PC-3 (cell line): ENCODE measurements at regions not wholly inside any gene's neighbourhood (a gene's known extent, or its start where the extent isn't known, plus 50 kb on each side); places are given as distances from the start of the nearest gene placed in this dataset.

Source experiments
- ATAC-seq: fragments of 200-7000 bp; cut with Tn5 transposase; 2 replicates; pipeline ENCODE4 v1.9.1; 2020; ENCODE audit warnings: mild to moderate bottlenecking, moderate library complexity
- BruUV-seq: library from RNA; stranded (reverse); fragments of 400-500 nt; replicated peaks from 2 replicates; lab custom pipeline; 2021; lab: Mats Ljungman, UMichigan
- CTCF ChIA-PET: fragments of 300-600 bp; sonication (Branson Sonifier 250); formaldehyde crosslinking; loops from one replicate; lab custom pipeline; 2022; ENCODE audit warnings: antibody characterized with exemption; lab: Charles Lee
- POLR2A ChIA-PET: fragments of 300-600 bp; sonication (Branson Sonifier 250); formaldehyde crosslinking; loops from one replicate; lab custom pipeline; 2022; ENCODE audit warnings: antibody characterized with exemption; ENCODE audit not compliant: unreplicated experiment; lab: Charles Lee
- DNase-seq: peaks from one replicate; pipeline ENCODE4 v3.0.0-alpha.2; 2015
- H2AFZ ChIP-seq: fragments of 300-600 bp; sonication (generic); 2 replicates; pipeline ENCODE4 v1.6.0; 2016; ENCODE audit warnings: antibody characterized with exemption, low read length
- H3F3A ChIP-seq: fragments of 300-600 bp; sonication (generic); one replicate; pipeline ENCODE4 v1.6.0; 2017; ENCODE audit warnings: antibody characterized with exemption, low read length, control low read depth, mild to moderate bottlenecking; ENCODE audit not compliant: unreplicated experiment
- H3K27ac ChIP-seq: fragments of 300-600 bp; sonication (generic); 2 replicates; pipeline ENCODE4 v1.5.1; 2016; ENCODE audit warnings: mild to moderate bottlenecking, low read length
- H3K27me3 ChIP-seq: fragments of 300-600 bp; sonication (generic); 2 replicates; pipeline ENCODE4 v1.6.1; 2016; ENCODE audit warnings: low read length, mixed read lengths
- H3K36me3 ChIP-seq: fragments of 300-600 bp; sonication (generic); 2 replicates; pipeline ENCODE4 v1.6.1; 2016; ENCODE audit warnings: low read depth, mixed run types, low read length, mixed read lengths
- H3K4me1 ChIP-seq: fragments of 300-600 bp; sonication (generic); 2 replicates; pipeline ENCODE4 v1.5.1; 2016; ENCODE audit warnings: low read length; ENCODE audit not compliant: insufficient read depth
- H3K4me2 ChIP-seq: fragments of 300-600 bp; sonication (generic); 2 replicates; pipeline ENCODE4 v1.6.0; 2016; ENCODE audit warnings: low read length
- H3K4me3 ChIP-seq: fragments of 300-600 bp; sonication (generic); 2 replicates; pipeline ENCODE4 v1.5.1; 2016; ENCODE audit warnings: mild to moderate bottlenecking, low read length, mixed read lengths
- H3K79me2 ChIP-seq: fragments of 300-600 bp; sonication (generic); 2 replicates; pipeline ENCODE4 v1.6.1; 2017; ENCODE audit warnings: low read length, mixed read lengths
- H3K9ac ChIP-seq: fragments of 300-600 bp; sonication (generic); 2 replicates; pipeline ENCODE4 v1.6.0; 2016; ENCODE audit warnings: mild to moderate bottlenecking, low read length
- H3K9me2 ChIP-seq: fragments of 300-600 bp; sonication (generic); replicated peaks from 2 replicates; pipeline ENCODE4 v1.6.1; 2016; ENCODE audit warnings: mixed run types, low read length, mixed read lengths
- H3K9me3 ChIP-seq: fragments of 300-600 bp; sonication (generic); 2 replicates; pipeline ENCODE4 v1.6.1; 2016; ENCODE audit warnings: low read length, mixed read lengths
- H4K20me1 ChIP-seq: fragments of 300-600 bp; sonication (generic); 2 replicates; pipeline ENCODE4 v1.6.1; 2016; ENCODE audit warnings: low read length, mixed read lengths
- CTCF ChIP-seq: fragments of 300-600 bp; sonication (generic); conservative IDR thresholded peaks from 2 replicates; pipeline ENCODE4 v1.5.1; 2017; ENCODE audit warnings: antibody characterized with exemption, low read depth, mild to moderate bottlenecking, low read length
- EZH2 ChIP-seq: fragments of 300-600 bp; sonication (generic); IDR thresholded peaks from one replicate; pipeline ENCODE4 v1.6.1; 2017; ENCODE audit warnings: antibody characterized with exemption, mild to moderate bottlenecking, low read length; ENCODE audit not compliant: unreplicated experiment
- EZH2phosphoT487 ChIP-seq: fragments of 300-600 bp; sonication (generic); IDR thresholded peaks from 2 replicates; pipeline ENCODE4 v1.6.1; 2018; ENCODE audit warnings: mild to moderate bottlenecking, antibody characterized with exemption, low read length, borderline replicate concordance
- intact Hi-C: fragments of 100-400 bp; cut with micrococcal nuclease; formaldehyde crosslinking; loops from 2 replicates; pipeline ENCODE4 v1.9.0; 2023

DNA sequence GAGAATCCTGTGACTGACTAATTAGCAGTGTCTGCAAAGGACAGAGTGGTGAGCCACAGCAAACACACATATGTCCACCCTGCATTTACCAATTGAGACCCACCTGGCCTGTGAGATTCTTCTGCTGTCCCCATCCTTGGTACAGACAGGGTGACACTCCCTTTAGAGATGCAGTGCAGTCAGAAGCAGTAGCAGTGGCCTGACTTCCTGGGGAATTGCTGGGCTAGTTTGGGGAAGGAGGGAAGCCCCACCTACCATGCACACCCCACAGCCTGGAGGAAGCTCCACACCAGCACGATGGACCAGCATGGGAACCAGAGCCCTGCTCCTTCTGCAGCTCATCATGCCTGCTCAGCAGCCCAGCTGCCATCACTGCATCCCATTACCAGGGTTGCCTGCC, 924.9 kb upstream of the ZNF722 start:
- Histone ChIP-seq H3K9ac (no peak overlapping the region), H3K79me2 (no peaks in the 10 kb centered on the region), H3K4me2 (no peak overlapping the region), H3K36me3 (no peaks in the 10 kb centered on the region), H3F3A (no peaks in the 10 kb centered on the region), H4K20me1 (no peaks in the 10 kb centered on the region), H3K27ac (no peak overlapping the region), H3K4me1 (no peaks in the 10 kb centered on the region), H3K9me3 (no peaks in the 10 kb centered on the region; the same call in 1 of the 2 replicates), H3K4me3 (no peak overlapping the region), H2AFZ (no peak overlapping the region), H3K9me2 (no peaks in the 10 kb centered on the region), H3K27me3 (no peaks in the 10 kb centered on the region)
- ATAC-seq (no peak), DNase-seq (no peak)
- ChIA-PET POLR2A (no interaction called here), CTCF (no interaction called here)
- intact Hi-C loops: no loop called here
- TF ChIP-seq EZH2phosphoT487 (no peak), CTCF (no peak), EZH2 (no peak)
- no TSS peak for BruUV-seq

DNA sequence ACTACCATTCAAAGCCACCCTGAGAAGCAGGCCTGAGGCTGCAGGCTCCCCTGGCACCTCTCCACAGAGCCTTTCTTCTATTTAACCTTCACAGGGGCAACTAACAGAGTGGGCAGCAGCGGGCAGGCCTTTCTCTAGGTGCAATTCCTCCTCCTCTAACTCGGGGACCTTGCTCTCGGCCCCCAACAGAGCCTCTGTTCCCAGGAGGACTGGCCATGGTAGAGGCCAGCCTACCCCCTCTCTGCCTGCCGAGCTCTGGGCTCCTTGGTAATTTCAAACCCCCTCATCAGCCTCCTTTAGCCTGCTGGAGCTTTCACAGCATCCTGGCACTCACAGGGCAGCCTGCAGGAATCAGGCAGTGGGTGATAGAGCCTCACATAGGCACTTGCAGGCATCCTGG, 920.8 kb upstream of the ZNF722 start:
- H3K9ac ChIP-seq: no peak overlapping the region
- no peak overlapping the region for H3K4me3 ChIP-seq
- H3K36me3 ChIP-seq: no peaks in the 10 kb centered on the region
- DNase-seq (no peak), ATAC-seq (no peak)
- no peaks in the 10 kb centered on the region for H3K27me3 ChIP-seq
- intact Hi-C loops: no loop called here
- no peak overlapping the region for H2AFZ ChIP-seq
- POLR2A ChIA-PET: no interaction called here
- BruUV-seq: no TSS peak
- H3F3A ChIP-seq: no peaks in the 10 kb centered on the region
- no peaks in the 10 kb centered on the region for H3K79me2 ChIP-seq
- TF ChIP-seq EZH2phosphoT487: no peak
- no peak for TF ChIP-seq EZH2
- no peak for TF ChIP-seq CTCF
- H3K4me2 ChIP-seq: no peak overlapping the region
- no peaks in the 10 kb centered on the region for H3K4me1 ChIP-seq
- H3K9me2 ChIP-seq: no peaks in the 10 kb centered on the region
- H3K9me3 ChIP-seq: peaks cover 12% of the 10 kb centered on the region
- no peak overlapping the region for H3K27ac ChIP-seq
- no peaks in the 10 kb centered on the region for H4K20me1 ChIP-seq
- CTCF ChIA-PET: no interaction called here

DNA sequence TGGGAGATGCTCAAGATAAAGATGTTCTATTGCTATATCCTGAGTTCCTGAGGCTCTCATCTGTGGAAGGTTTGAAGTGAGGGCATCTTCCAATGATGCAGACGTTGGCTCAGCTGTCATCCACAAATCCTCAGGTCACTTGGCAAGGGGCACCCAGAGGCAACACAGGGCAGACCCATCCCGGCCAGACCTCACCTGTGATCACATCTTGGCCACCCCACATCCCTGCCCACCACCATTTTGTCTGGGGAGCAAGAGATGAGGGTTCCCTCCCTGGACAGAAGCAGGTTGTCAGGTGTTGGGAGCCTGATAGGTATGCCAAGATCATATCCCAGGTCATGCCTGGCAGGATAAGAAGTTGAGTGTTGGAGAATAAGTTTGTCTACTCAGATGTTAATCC, 918.2 kb upstream of the ZNF722 start:
- DNase-seq (no peak), ATAC-seq (no peak)
- Histone ChIP-seq H3F3A (no peaks in the 10 kb centered on the region), H3K36me3 (no peaks in the 10 kb centered on the region), H3K79me2 (no peaks in the 10 kb centered on the region), H3K4me2 (no peak overlapping the region), H3K27ac (no peak overlapping the region), H2AFZ (no peak overlapping the region), H3K4me1 (no peaks in the 10 kb centered on the region), H4K20me1 (no peaks in the 10 kb centered on the region), H3K4me3 (no peak overlapping the region), H3K9ac (no peak overlapping the region), H3K27me3 (no peaks in the 10 kb centered on the region), H3K9me3 (peaks cover 26% of the 10 kb centered on the region), H3K9me2 (no peaks in the 10 kb centered on the region)
- intact Hi-C loops: no loop called here
- ChIA-PET CTCF (no interaction called here), POLR2A (no interaction called here)
- no TSS peak for BruUV-seq
- no peak for TF ChIP-seq EZH2
- no peak for TF ChIP-seq EZH2phosphoT487
- TF ChIP-seq CTCF: no peak
